Ovary (tissue), 3 donors: ENCODE measurements at regions not wholly inside any gene's neighbourhood (a gene's known extent, or its start where the extent isn't known, plus 50 kb on each side); places are given as distances from the start of the nearest gene placed in this dataset.

Source experiments
- CTCF ChIP-seq, 3 donors: fragments of 450-650 bp in 2 of 3; fragments of 200-600 bp in 1 of 3; IDR thresholded peaks; one replicate each; pipeline versions ENCODE4 v1.5.1 to v1.8.0; 2016 to 2022; ENCODE audit warnings: antibody characterized with exemption in 3 of 3, mild to moderate bottlenecking in 1 of 3
- POLR2A ChIP-seq: fragments of 450-650 bp; IDR thresholded peaks from one replicate; pipeline ENCODE4 v1.6.1; 2017; ENCODE audit warnings: antibody characterized with exemption, mild to moderate bottlenecking, moderate library complexity
- donor health status: DM: no; HTN: no; CAD: no.

- TF ChIP-seq CTCF (IDR thresholded peaks at IDR 0.05) (no peak), POLR2A (no peak)
Observed at GRCh38 chr3:145817870-145818483, 343.0 kb downstream of the PLOD2 start.
